Smooth muscle cell (in vitro differentiated cells): ENCODE measurements at regions not wholly inside any gene's neighbourhood (a gene's known extent, or its start where the extent isn't known, plus 50 kb on each side); places are given as distances from the start of the nearest gene placed in this dataset.

Experiments used
- DNase-seq: peaks from one replicate; lab custom pipeline; 2025; ENCODE audit not compliant: unreplicated experiment; lab: John Stamatoyannopoulos, UW
- H2AFZ ChIP-seq: fragments of 200-600 bp; sonication (generic); 2 replicates; pipeline ENCODE4 v1.6.0; 2016; ENCODE audit warnings: antibody characterized with exemption, low read depth, mild to moderate bottlenecking
- H3F3A ChIP-seq: fragments of 200-600 bp; sonication (generic); 2 replicates; pipeline ENCODE4 v1.6.0; 2017; ENCODE audit warnings: antibody characterized with exemption, low read depth
- H3K27ac ChIP-seq: fragments of 200-600 bp; sonication (generic); 2 replicates; pipeline ENCODE4 v1.5.1; 2016; ENCODE audit warnings: low read depth, mild to moderate bottlenecking
- H3K27me3 ChIP-seq: fragments of 200-600 bp; sonication (generic); 2 replicates; pipeline ENCODE4 v1.6.1; 2016; ENCODE audit warnings: low read depth, mild to moderate bottlenecking
- H3K36me3 ChIP-seq: fragments of 200-600 bp; sonication (generic); 2 replicates; pipeline ENCODE4 v1.5.1; 2016; ENCODE audit warnings: low read depth
- H3K4me1 ChIP-seq: fragments of 200-600 bp; sonication (generic); 2 replicates; pipeline ENCODE4 v1.5.1; 2016; ENCODE audit warnings: low read depth
- H3K4me2 ChIP-seq: fragments of 200-600 bp; sonication (generic); 2 replicates; pipeline ENCODE4 v1.6.0; 2016; ENCODE audit warnings: mild to moderate bottlenecking
- H3K4me3 ChIP-seq: fragments of 200-600 bp; sonication (generic); 2 replicates; pipeline ENCODE4 v1.5.1; 2016; ENCODE audit warnings: mild to moderate bottlenecking
- H3K79me2 ChIP-seq: fragments of 200-600 bp; sonication (generic); 2 replicates; pipeline ENCODE4 v1.6.0; 2016; ENCODE audit warnings: low read depth, mild to moderate bottlenecking
- H3K9ac ChIP-seq: fragments of 200-600 bp; sonication (generic); 2 replicates; pipeline ENCODE4 v1.6.0; 2016; ENCODE audit warnings: low read depth
- H3K9me3 ChIP-seq: fragments of 200-600 bp; sonication (generic); replicated peaks from 2 replicates; pipeline ENCODE4 v1.5.1; 2016; ENCODE audit warnings: low read depth
- H4K20me1 ChIP-seq: fragments of 200-600 bp; sonication (generic); 2 replicates; pipeline ENCODE4 v1.6.0; 2016; ENCODE audit warnings: low read depth
- CTCF ChIP-seq: fragments of 200-600 bp; sonication (generic); IDR thresholded peaks from 2 replicates; pipeline ENCODE4 v1.5.1; 2017; ENCODE audit warnings: borderline replicate concordance, mild to moderate bottlenecking, antibody characterized with exemption; ENCODE audit not compliant: insufficient read depth, poor library complexity, severe bottlenecking
- WGBS: methylation state at CpG from one replicate; pipeline ENCODE4 v1.1.7; 2016; ENCODE audit warnings: low lambda C conversion rate; 5-methylcytosine and 5-hydroxymethylcytosine counted together

- WGBS = 91% methylated on average over 4 of the region's 4 CpGs
- Histone ChIP-seq H3K4me3 (no peak overlapping the region), H3K4me2 (no peak overlapping the region), H3K27me3 (no peaks in the 10 kb centered on the region), H2AFZ (no peak overlapping the region), H3F3A (peaks cover 6% of the 10 kb centered on the region), H3K4me1 (no peaks in the 10 kb centered on the region), H3K9me3 (no peaks in the 10 kb centered on the region), H3K36me3 (no peaks in the 10 kb centered on the region), H3K79me2 (no peaks in the 10 kb centered on the region), H3K9ac (no peak overlapping the region), H3K27ac (no peak overlapping the region), H4K20me1 (no peaks in the 10 kb centered on the region)
- DNase-seq = no peak
- TF ChIP-seq CTCF = no peak
Observed at GRCh38 chr21:35268817-35269216, 219.7 kb upstream of the RUNX1 start.

- Histone ChIP-seq H3K4me3 (no peak overlapping the region), H3F3A (peaks cover 6% of the 10 kb centered on the region), H4K20me1 (no peaks in the 10 kb centered on the region), H2AFZ (no peak overlapping the region), H3K27me3 (no peaks in the 10 kb centered on the region), H3K79me2 (no peaks in the 10 kb centered on the region), H3K36me3 (no peaks in the 10 kb centered on the region), H3K4me1 (no peaks in the 10 kb centered on the region), H3K9me3 (no peaks in the 10 kb centered on the region), H3K9ac (no peak overlapping the region), H3K4me2 (no peak overlapping the region), H3K27ac (no peak overlapping the region)
- no peak for DNase-seq
- no peak for TF ChIP-seq CTCF
- 95% methylated on average over 1 of the region's 1 CpG for WGBS
Observed at GRCh38 chr21:35268261-35268660, 219.2 kb upstream of the RUNX1 start.

GRCh38 chr21:35266546-35266945 lies 217.4 kb upstream of the RUNX1 start:
- Histone ChIP-seq H3F3A (peaks cover 6% of the 10 kb centered on the region), H3K4me1 (no peaks in the 10 kb centered on the region), H3K79me2 (no peaks in the 10 kb centered on the region), H3K27me3 (no peaks in the 10 kb centered on the region), H3K4me2 (peak overlapping the region; percentile 34), H3K9ac (no peak overlapping the region), H3K36me3 (no peaks in the 10 kb centered on the region), H2AFZ (no peak overlapping the region), H3K27ac (peak overlapping the region; percentile 64), H3K9me3 (no peaks in the 10 kb centered on the region), H4K20me1 (no peaks in the 10 kb centered on the region), H3K4me3 (no peak overlapping the region)
- TF ChIP-seq CTCF = no peak
- WGBS = 1% methylated on average over 3 of the region's 3 CpGs
- DNase-seq = no peak

- Histone ChIP-seq H3K9me3 (no peaks in the 10 kb centered on the region), H3K79me2 (no peaks in the 10 kb centered on the region), H3K27me3 (no peaks in the 10 kb centered on the region), H3F3A (peaks cover 6% of the 10 kb centered on the region), H2AFZ (no peak overlapping the region), H3K4me3 (no peak overlapping the region), H3K27ac (peak overlapping the region; percentile 64), H3K4me1 (no peaks in the 10 kb centered on the region), H4K20me1 (no peaks in the 10 kb centered on the region), H3K36me3 (no peaks in the 10 kb centered on the region), H3K9ac (no peak overlapping the region), H3K4me2 (peak overlapping the region; percentile 34)
- no peak for DNase-seq
- TF ChIP-seq CTCF = no peak
- 53% methylated on average over 8 of the region's 8 CpGs for WGBS
Observed at GRCh38 chr21:35265170-35265877, 216.2 kb upstream of the RUNX1 start.
